PC-9 (cell line): ENCODE measurements at regions not wholly inside any gene's neighbourhood (a gene's known extent, or its start where the extent isn't known, plus 50 kb on each side); places are given as distances from the start of the nearest gene placed in this dataset.

Experiments used
- EZH2 ChIP-seq: fragments of 200-600 bp; sonication (generic); IDR thresholded peaks from 2 replicates; pipeline ENCODE4 v1.8.0; 2017; ENCODE audit warnings: antibody characterized with exemption, low read depth
- TF ChIP-seq, protein P1 (sequence below): fragments of 200-600 bp; sonication (generic); conservative IDR thresholded peaks from 2 replicates; pipeline ENCODE4 v1.6.1; 2017; ENCODE audit warnings: mixed run types, antibody characterized with exemption, mild to moderate bottlenecking, moderate library complexity

DNA sequence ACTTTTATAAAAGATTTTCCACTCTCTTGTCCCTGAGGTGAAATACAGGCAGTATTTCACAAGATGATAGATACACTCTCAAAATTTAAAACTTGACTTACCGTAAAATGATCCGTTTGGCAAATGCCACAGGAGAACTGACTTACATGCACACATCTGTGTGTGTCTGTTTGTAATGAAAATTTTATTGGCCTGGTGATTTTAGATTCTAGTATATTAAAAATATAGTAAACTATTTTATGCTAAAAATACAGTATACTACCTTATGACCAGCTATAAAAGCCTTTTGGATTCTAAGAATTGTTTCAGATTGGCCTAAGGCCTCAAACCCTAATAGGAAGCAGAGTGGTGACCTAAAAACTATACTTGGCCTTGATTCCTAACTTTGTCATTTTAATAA lies 362.7 kb downstream of the IPMK start:
- TF ChIP-seq, protein P1, sequence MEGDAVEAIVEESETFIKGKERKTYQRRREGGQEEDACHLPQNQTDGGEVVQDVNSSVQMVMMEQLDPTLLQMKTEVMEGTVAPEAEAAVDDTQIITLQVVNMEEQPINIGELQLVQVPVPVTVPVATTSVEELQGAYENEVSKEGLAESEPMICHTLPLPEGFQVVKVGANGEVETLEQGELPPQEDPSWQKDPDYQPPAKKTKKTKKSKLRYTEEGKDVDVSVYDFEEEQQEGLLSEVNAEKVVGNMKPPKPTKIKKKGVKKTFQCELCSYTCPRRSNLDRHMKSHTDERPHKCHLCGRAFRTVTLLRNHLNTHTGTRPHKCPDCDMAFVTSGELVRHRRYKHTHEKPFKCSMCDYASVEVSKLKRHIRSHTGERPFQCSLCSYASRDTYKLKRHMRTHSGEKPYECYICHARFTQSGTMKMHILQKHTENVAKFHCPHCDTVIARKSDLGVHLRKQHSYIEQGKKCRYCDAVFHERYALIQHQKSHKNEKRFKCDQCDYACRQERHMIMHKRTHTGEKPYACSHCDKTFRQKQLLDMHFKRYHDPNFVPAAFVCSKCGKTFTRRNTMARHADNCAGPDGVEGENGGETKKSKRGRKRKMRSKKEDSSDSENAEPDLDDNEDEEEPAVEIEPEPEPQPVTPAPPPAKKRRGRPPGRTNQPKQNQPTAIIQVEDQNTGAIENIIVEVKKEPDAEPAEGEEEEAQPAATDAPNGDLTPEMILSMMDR: no peak
- no peak for TF ChIP-seq EZH2
